Testis (tissue), 2 donors: ENCODE measurements at regions not wholly inside any gene's neighbourhood (a gene's known extent, or its start where the extent isn't known, plus 50 kb on each side); places are given as distances from the start of the nearest gene placed in this dataset.

Experiments
- CTCF ChIP-seq, 3 experiments: fragments of 450-650 bp in 2 of 3; fragments of 200-600 bp in 1 of 3; sonication (generic) in 1 of 3; IDR thresholded peaks; one replicate each; pipeline ENCODE4 v1.5.1; 2016 to 2019; ENCODE audit warnings: antibody characterized with exemption in 3 of 3, mild to moderate bottlenecking in 2 of 3, moderate library complexity in 1 of 3
- POLR2A ChIP-seq: fragments of 450-650 bp; IDR thresholded peaks from one replicate; pipeline ENCODE4 v1.6.1; 2017; ENCODE audit warnings: antibody characterized with exemption, mild to moderate bottlenecking, moderate library complexity

- no peak for TF ChIP-seq CTCF (IDR thresholded peaks at IDR 0.05)
- TF ChIP-seq POLR2A, result no peak
Measured at GRCh38 chr6:84348801-84349200, 121.4 kb upstream of the CEP162 start.
